Omental fat pad (tissue), 3 donors: ENCODE measurements at regions not wholly inside any gene's neighbourhood (a gene's known extent, or its start where the extent isn't known, plus 50 kb on each side); places are given as distances from the start of the nearest gene placed in this dataset.

Experiments
- ATAC-seq: fragments of 150-250 bp; one replicate; pipeline ENCODE4 v1.9.1; 2016; ENCODE audit warnings: mild to moderate bottlenecking, moderate library complexity; ENCODE audit not compliant: low FRiP score
- DNase-seq: peaks from one replicate; pipeline ENCODE4 v3.0.0-alpha.2; 2019; ENCODE audit warnings: low spot score
- TF ChIP-seq, protein P1 (sequence below), 3 donors: fragments of 450-650 bp; IDR thresholded peaks; one replicate each; pipeline ENCODE4 v1.5.1; 2016 to 2017; ENCODE audit warnings: antibody characterized with exemption in 3 of 3, mild to moderate bottlenecking in 3 of 3, moderate library complexity in 2 of 3

DNA sequence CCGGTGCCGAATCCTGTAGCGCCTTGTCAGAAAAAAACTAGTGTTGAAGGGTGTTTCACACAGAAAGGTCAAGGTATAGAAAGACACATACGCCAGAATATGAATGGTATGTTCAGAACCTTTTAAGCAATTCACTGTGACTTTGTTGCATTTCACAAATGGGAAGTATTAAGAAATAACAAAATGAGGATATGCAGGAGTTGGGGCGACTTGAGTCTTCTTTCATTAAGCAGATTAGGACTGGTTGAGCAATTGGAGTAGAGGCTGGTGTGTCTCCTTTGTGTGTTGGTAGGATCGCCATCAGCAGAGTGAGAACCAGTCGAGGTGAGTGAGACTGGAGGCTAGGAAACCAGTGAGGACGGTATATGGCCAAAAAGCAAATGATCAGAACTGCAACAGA lies 1454.5 kb upstream of the TENM3 start:
- DNase-seq (no peak), ATAC-seq (no peak)
- TF ChIP-seq, protein P1, sequence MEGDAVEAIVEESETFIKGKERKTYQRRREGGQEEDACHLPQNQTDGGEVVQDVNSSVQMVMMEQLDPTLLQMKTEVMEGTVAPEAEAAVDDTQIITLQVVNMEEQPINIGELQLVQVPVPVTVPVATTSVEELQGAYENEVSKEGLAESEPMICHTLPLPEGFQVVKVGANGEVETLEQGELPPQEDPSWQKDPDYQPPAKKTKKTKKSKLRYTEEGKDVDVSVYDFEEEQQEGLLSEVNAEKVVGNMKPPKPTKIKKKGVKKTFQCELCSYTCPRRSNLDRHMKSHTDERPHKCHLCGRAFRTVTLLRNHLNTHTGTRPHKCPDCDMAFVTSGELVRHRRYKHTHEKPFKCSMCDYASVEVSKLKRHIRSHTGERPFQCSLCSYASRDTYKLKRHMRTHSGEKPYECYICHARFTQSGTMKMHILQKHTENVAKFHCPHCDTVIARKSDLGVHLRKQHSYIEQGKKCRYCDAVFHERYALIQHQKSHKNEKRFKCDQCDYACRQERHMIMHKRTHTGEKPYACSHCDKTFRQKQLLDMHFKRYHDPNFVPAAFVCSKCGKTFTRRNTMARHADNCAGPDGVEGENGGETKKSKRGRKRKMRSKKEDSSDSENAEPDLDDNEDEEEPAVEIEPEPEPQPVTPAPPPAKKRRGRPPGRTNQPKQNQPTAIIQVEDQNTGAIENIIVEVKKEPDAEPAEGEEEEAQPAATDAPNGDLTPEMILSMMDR (IDR thresholded peaks at IDR 0.05): no peak

DNA sequence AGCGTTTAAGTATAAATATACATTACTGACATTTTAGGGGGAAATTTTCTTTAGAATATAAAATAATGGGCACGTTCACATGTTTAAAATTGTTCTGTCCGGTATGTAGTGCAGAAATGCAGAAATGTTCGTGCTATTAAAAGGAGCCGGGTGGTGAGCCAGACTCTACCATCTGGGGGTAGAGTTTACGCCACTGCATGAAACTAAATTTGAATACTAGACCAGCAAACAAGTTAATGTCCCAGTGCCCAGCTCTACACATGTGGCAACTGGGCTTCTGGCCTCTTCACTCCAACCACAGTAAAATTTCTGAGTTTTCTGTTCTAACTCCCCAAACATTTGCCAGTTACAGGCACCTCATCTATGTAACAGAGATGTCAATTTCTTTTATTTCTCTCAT lies 1453.3 kb upstream of the TENM3 start:
- TF ChIP-seq, protein P1 (IDR thresholded peaks at IDR 0.05): no peak
- no peak for ATAC-seq
- no peak for DNase-seq

DNA sequence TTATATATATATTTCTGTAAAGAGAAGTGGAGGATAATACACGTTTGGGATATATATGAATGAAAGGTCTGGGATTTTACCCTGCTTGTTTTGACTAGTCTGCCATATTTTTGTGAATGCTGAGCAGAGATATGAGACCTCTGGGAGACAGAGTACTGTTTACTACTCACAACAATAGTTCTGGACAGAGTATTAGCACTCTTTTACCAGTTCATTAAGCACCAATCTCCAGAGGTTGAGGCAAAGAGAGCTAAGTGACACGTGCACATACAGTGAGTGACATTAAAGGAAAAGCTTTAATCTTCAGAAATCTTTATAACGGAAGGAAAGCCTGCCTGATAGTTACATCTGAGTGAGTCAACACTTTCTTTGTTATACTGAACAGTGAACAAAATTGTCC lies 1452.7 kb upstream of the TENM3 start:
- TF ChIP-seq, protein P1 (IDR thresholded peaks at IDR 0.05): no peak
- no peak for ATAC-seq

DNA sequence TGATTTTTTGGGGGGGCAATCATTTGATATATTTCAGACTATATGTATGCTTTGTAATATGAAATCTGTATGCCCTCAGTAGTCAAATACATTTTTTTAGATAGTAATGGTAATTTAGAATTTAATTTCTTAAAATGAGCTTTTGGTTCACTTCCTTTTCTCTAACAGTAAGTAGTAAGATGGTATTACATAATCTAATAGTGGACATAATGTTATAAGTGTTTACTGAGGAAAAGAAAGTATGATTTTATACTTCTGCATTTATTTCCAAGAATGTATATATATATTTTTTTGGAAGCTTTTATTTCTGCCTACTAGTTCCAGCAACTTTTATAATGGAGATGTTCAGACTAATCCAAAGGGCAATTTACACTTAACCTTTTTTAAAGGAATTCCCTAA lies 1450.7 kb upstream of the TENM3 start:
- DNase-seq (no peak), ATAC-seq (no peak)
- TF ChIP-seq, protein P1 (IDR thresholded peaks at IDR 0.05): no peak

More for the DNA sequence above, 1452.7 kb upstream of the TENM3 start:
- DNase-seq: no peak

DNA sequence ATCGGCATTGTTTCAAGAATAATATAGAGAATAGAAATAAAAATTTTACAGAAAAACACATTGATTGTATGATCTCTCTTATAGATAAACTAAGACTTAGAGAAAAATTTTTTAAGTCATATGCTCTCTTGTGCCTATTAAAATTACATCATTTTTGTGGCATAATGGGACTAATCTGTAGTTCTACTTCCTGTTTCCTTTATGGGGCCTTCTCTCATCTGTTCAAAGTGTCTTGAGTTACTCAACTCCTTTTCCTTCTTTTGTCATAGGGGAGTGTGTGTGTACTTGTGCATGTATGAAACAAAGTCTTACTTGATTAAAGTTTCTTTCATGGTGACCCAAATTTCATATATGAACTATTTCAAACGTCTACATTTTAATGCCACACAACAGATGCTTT lies 1448.9 kb upstream of the TENM3 start:
- TF ChIP-seq, protein P1 (IDR thresholded peaks at IDR 0.05): no peak
- ATAC-seq (no peak), DNase-seq (no peak)

DNA sequence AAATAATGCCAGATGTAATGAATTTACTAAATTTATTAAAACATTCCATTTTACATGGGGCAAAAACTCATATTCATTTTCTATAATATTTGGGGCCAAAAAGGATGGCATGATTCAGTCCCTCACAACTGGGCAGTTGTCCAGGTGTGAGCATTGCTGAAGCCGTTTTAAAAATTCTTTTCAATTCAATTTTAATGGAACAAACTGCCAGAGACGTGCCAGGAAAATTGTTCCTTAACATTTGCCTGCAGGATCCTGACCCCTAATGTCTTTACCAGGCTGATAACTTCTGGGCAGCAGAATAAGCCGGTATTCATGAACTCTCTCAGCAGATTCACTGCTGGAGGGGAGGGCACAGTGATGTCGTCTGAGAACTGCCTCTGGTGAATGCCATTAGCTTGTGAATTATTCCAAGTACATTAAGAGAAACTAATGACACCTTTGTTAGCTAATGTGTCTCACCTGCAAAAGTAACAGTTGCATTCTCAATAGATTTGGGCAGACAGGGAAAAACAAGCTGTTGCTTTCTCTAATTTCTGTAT lies 1445.1 kb upstream of the TENM3 start:
- no peak for DNase-seq
- no peak for ATAC-seq

DNA sequence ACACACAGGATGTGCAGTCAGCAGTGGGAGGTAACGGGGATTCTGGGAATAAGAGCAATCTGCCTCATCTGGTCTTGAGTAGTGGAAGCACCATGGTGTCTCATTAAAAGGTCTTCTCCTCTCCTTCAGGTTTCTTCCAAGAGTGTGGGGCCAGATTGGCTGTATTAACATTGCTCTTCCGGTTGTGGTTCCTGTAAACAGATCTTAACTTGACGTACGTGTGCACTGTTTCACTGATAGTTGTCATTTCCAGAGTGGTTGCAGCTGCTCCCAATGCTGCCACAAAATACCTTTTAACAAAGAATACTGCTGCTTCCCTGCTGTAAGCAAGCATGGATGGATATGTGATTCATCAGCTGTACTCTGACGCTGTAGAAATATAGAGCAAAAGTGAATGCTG lies 1443.4 kb upstream of the TENM3 start:
- ATAC-seq: no peak
- DNase-seq: no peak
- TF ChIP-seq, protein P1 (IDR thresholded peaks at IDR 0.05): no peak

More for the DNA sequence above, 1445.1 kb upstream of the TENM3 start:
- TF ChIP-seq, protein P1 (IDR thresholded peaks at IDR 0.05): no peak
